A549 (cell line): ENCODE measurements at regions not wholly inside any gene's neighbourhood (a gene's known extent, or its start where the extent isn't known, plus 50 kb on each side); places are given as distances from the start of the nearest gene placed in this dataset.

ENCODE experiments used
- ATAC-seq, 2 experiments: fragments of 200-7000 bp in 1 of 2; fragments of >200 bp in 1 of 2; cut with Nextera tagmentation in 1 of 2; cut with Tn5 transposase in 1 of 2; 3 replicates each; pipeline versions ENCODE4 v1.8.0 to v1.9.1; 2018 to 2020; ENCODE audit warnings: mild to moderate bottlenecking in 1 of 2, moderate library complexity in 1 of 2
- CTCF ChIA-PET: fragments of 300-600 bp; sonication (Branson Sonifier 250); formaldehyde crosslinking; extraction: SDS; loops from one replicate; lab custom pipeline; 2021; ENCODE audit warnings: antibody characterized with exemption, inconsistent platforms; lab: Yijun Ruan, JAX
- POLR2A ChIA-PET: fragments of 350-600 bp; formaldehyde crosslinking; extraction: SDS; loops from one replicate; lab custom pipeline; 2021; ENCODE audit warnings: antibody characterized with exemption, inconsistent platforms; lab: Yijun Ruan, JAX
- DNase-seq, 2 experiments: peaks; one replicate each; pipeline versions ENCODE4 v3.0.0 to v3.0.0-alpha.2; 2011 to 2016; ENCODE audit warnings: low read depth in 1 of 2, low spot score in 1 of 2
- FAIRE-seq: peaks from 2 replicates; lab custom pipeline; 2011; peaks lifted over from hg19 to GRCh38; lab: Jason Lieb, UNC
- H3K27ac ChIP-seq, 2 experiments: fragments of >200 bp; sonication (Bioruptor Twin); formaldehyde crosslinking; 3 replicates each; pipeline ENCODE4 v1.5.1; 2016 to 2017
- H3K4me1 ChIP-seq: fragments of >200 bp; sonication (Bioruptor Twin); formaldehyde crosslinking; 3 replicates; pipeline ENCODE4 v1.6.1; 2016
- H3K4me2 ChIP-seq: fragments of >200 bp; sonication (Bioruptor Twin); formaldehyde crosslinking; 3 replicates; pipeline ENCODE4 v1.6.1; 2016
- H3K4me3 ChIP-seq: fragments of >200 bp; sonication (Bioruptor Twin); formaldehyde crosslinking; 3 replicates; pipeline ENCODE4 v1.5.1; 2016
- H3K9me3 ChIP-seq: fragments of >200 bp; sonication (Bioruptor Twin); formaldehyde crosslinking; 3 replicates; pipeline ENCODE4 v1.6.1; 2016
- CHD4 ChIP-seq: fragments of 200-600 bp; sonication (generic); IDR thresholded peaks from 2 replicates; pipeline ENCODE4 v1.6.1; 2016; ENCODE audit warnings: antibody characterized with exemption, mild to moderate bottlenecking, borderline replicate concordance
- EP300 ChIP-seq, 2 experiments: fragments of >200 bp; sonication (Bioruptor Twin); formaldehyde crosslinking; IDR thresholded peaks; 2 replicates in 1 of 2; 3 replicates in 1 of 2; pipeline ENCODE4 v1.6.1; 2016 to 2017
- HOXB13 ChIP-seq: fragments of 250-450 bp; sonication (Bioruptor Pico); IDR thresholded peaks from 2 replicates; pipeline ENCODE4 v1.5.0; 2020; ENCODE audit warnings: low read depth, mild to moderate bottlenecking, moderate library complexity
- MAFK ChIP-seq: fragments of 450-650 bp; IDR thresholded peaks from 2 replicates; pipeline ENCODE4 v1.6.1; 2014; ENCODE audit not compliant: partially characterized antibody
- NFE2L2 ChIP-seq: fragments of 150-350 bp; conservative IDR thresholded peaks from 2 replicates; pipeline ENCODE4 v1.6.1; 2014; ENCODE audit warnings: low read length
- NPAS2 ChIP-seq: fragments of 250-450 bp; sonication (Bioruptor Pico); IDR thresholded peaks from 2 replicates; pipeline ENCODE4 v1.8.0; 2022; ENCODE audit warnings: mild to moderate bottlenecking, moderate library complexity, borderline replicate concordance
- NR3C1 ChIP-seq: fragments of >200 bp; sonication (Bioruptor Twin); formaldehyde crosslinking; IDR thresholded peaks from 3 replicates; pipeline ENCODE4 v1.6.1; 2017
- RAD21 ChIP-seq, 2 experiments: fragments of >200 bp in 1 of 2; sonication (Bioruptor Twin) in 1 of 2; formaldehyde crosslinking in 1 of 2; IDR thresholded peaks in 1 of 2; conservative IDR thresholded peaks in 1 of 2; 2 replicates in 1 of 2; 3 replicates in 1 of 2; pipeline ENCODE4 v1.6.1; 2012 to 2018; ENCODE audit warnings: inconsistent platforms in 1 of 2
- RCOR1 ChIP-seq: fragments of 150-350 bp; IDR thresholded peaks from 2 replicates; pipeline ENCODE4 v1.6.1; 2014; ENCODE audit warnings: antibody characterized with exemption, low read length, low read depth
- RFX5 ChIP-seq: fragments of 450-650 bp; IDR thresholded peaks from 2 replicates; pipeline ENCODE4 v1.7.1; 2014; ENCODE audit warnings: antibody characterized with exemption, mild to moderate bottlenecking, moderate library complexity
- ZC3H11A ChIP-seq: fragments of 450-650 bp; IDR thresholded peaks from 2 replicates; pipeline ENCODE4 v1.6.1; 2014; ENCODE audit warnings: antibody characterized with exemption, mild to moderate bottlenecking
- WGBS: methylation state at CpG from one replicate; pipeline ENCODE4 v1.1.6; 2017; ENCODE audit errors: missing lambda C conversion rate; 5-methylcytosine and 5-hydroxymethylcytosine counted together
- TF ChIP-seq, protein P1 (sequence below): fragments of 250-450 bp; sonication (Bioruptor Pico); IDR thresholded peaks from 2 replicates; pipeline ENCODE4 v1.5.0; 2021; ENCODE audit warnings: mild to moderate bottlenecking, moderate library complexity, borderline replicate concordance
- TF ChIP-seq, protein P2 (sequence below): IDR thresholded peaks from 2 replicates; pipeline ENCODE4 v1.6.1; 2012
- TF ChIP-seq, protein P3 (sequence below): fragments of 450-650 bp; IDR thresholded peaks from 2 replicates; pipeline ENCODE4 v1.6.1; 2014; ENCODE audit warnings: antibody characterized with exemption
- TF ChIP-seq, protein P4 (sequence below): fragments of >200 bp; sonication (Bioruptor Twin); formaldehyde crosslinking; IDR thresholded peaks from 3 replicates; pipeline ENCODE4 v1.5.1; 2016
- TF ChIP-seq, protein P5 (sequence below): fragments of >200 bp; sonication (Bioruptor Twin); formaldehyde crosslinking; IDR thresholded peaks from 2 replicates; pipeline ENCODE4 v1.6.1; 2016

DNA sequence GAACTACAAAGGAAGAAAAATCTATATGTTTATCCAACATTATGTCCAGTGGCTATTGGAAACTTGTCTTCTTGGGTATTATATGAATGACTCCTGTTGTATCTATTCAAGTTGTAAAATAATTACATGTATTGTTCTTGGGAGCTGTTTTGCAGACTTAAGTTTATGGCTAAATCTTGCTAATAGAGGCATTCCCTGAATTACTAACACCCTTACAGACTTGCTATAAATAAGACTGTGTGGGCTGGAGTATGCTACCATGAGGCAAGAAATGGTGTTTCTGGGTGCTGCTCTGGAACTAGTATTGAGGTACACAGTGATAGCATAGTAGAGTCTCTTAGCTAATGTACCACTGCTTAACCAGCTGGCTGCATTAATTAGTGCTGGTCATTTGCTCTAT lies 155.1 kb downstream of the HIPK3 start:
- ATAC-seq = no peak
- no peaks in the 10 kb centered on the region for H3K4me1 ChIP-seq
- FAIRE-seq = no peak
- CTCF ChIA-PET = interaction anchor here (1.0 to 2.1 kb wide), 2 partner anchors 11 to 14 kb away, joined by 3 to 5 read pairs; no protein-coding TSS in a partner anchor
- no peak for DNase-seq
- no peak overlapping the region for H3K4me2 ChIP-seq
- H3K9me3 ChIP-seq = no peaks in the 10 kb centered on the region
- TF ChIP-seq NFE2L2 = no peak
- no peak for TF ChIP-seq HOXB13 (CRISPR knock-in tag)
- TF ChIP-seq RFX5 = no peak
- TF ChIP-seq, protein P1, sequence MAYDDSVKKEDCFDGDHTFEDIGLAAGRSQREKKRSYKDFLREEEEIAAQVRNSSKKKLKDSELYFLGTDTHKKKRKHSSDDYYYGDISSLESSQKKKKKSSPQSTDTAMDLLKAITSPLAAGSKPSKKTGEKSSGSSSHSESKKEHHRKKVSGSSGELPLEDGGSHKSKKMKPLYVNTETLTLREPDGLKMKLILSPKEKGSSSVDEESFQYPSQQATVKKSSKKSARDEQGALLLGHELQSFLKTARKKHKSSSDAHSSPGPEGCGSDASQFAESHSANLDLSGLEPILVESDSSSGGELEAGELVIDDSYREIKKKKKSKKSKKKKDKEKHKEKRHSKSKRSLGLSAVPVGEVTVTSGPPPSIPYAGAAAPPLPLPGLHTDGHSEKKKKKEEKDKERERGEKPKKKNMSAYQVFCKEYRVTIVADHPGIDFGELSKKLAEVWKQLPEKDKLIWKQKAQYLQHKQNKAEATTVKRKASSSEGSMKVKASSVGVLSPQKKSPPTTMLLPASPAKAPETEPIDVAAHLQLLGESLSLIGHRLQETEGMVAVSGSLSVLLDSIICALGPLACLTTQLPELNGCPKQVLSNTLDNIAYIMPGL (CRISPR knock-in tag) = no peak
- no peak for TF ChIP-seq NPAS2 (CRISPR knock-in tag)
- no peak for TF ChIP-seq RAD21 (conservative IDR thresholded peaks at IDR 0.05 in 1 of 2, IDR thresholded peaks at IDR 0.05 in 1 of 2)
- TF ChIP-seq, protein P2, sequence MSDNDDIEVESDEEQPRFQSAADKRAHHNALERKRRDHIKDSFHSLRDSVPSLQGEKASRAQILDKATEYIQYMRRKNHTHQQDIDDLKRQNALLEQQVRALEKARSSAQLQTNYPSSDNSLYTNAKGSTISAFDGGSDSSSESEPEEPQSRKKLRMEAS = no peak
- TF ChIP-seq, all 56 proteins: peak for 0
- Histone ChIP-seq H3K4me3 (no peak overlapping the region), H3K27ac (no peak overlapping the region)
- POLR2A ChIA-PET = no interaction called here

DNA sequence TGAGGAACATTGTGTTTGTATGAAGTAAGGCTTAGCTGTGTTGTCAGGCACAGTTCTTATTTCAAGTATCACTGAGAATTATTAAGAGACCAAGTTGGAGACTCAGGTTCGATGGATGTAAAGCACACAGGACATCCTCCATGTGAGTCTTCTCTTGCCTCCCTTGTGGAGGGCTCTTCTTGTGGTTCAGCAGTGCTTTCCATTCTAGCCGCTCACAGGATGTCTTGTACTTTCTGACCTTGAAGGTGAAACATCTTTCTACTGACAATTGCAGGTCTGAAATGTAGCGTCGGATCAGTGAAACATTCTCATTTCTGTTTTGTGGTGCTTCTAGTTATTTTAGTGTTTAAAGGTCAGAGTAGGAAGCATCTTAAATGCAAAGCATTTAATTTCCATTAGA lies 154.6 kb downstream of the HIPK3 start:
- H3K4me1 ChIP-seq = no peaks in the 10 kb centered on the region
- FAIRE-seq (no peak), DNase-seq (no peak), ATAC-seq (no peak)
- POLR2A ChIA-PET = no interaction called here
- WGBS = 73% methylated on average over 4 of the region's 4 CpGs
- H3K27ac ChIP-seq = no peak overlapping the region
- no peaks in the 10 kb centered on the region for H3K9me3 ChIP-seq
- CTCF ChIA-PET = interaction anchor here (2.1 kb wide), 1 partner anchor 15 kb away, joined by 5 read pairs; no protein-coding TSS in a partner anchor
- no peak overlapping the region for H3K4me3 ChIP-seq
- no peak overlapping the region for H3K4me2 ChIP-seq
- TF ChIP-seq, protein P3, sequence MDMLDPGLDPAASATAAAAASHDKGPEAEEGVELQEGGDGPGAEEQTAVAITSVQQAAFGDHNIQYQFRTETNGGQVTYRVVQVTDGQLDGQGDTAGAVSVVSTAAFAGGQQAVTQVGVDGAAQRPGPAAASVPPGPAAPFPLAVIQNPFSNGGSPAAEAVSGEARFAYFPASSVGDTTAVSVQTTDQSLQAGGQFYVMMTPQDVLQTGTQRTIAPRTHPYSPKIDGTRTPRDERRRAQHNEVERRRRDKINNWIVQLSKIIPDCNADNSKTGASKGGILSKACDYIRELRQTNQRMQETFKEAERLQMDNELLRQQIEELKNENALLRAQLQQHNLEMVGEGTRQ = no peak
- TF ChIP-seq EP300 (IDR thresholded peaks at IDR 0.05) (no peak), MAFK (no peak), NR3C1 (no peak), CHD4 (no peak), ZC3H11A (no peak), RCOR1 (no peak)
- TF ChIP-seq, protein P2 = no peak
- TF ChIP-seq, protein P1 (CRISPR knock-in tag) = no peak
- TF ChIP-seq, protein P4, sequence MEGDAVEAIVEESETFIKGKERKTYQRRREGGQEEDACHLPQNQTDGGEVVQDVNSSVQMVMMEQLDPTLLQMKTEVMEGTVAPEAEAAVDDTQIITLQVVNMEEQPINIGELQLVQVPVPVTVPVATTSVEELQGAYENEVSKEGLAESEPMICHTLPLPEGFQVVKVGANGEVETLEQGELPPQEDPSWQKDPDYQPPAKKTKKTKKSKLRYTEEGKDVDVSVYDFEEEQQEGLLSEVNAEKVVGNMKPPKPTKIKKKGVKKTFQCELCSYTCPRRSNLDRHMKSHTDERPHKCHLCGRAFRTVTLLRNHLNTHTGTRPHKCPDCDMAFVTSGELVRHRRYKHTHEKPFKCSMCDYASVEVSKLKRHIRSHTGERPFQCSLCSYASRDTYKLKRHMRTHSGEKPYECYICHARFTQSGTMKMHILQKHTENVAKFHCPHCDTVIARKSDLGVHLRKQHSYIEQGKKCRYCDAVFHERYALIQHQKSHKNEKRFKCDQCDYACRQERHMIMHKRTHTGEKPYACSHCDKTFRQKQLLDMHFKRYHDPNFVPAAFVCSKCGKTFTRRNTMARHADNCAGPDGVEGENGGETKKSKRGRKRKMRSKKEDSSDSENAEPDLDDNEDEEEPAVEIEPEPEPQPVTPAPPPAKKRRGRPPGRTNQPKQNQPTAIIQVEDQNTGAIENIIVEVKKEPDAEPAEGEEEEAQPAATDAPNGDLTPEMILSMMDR = no peak
- TF ChIP-seq, protein P5, sequence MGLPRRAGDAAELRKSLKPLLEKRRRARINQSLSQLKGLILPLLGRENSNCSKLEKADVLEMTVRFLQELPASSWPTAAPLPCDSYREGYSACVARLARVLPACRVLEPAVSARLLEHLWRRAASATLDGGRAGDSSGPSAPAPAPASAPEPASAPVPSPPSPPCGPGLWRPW = no peak
